NCI-H1105 (cell line): ENCODE measurements at regions not wholly inside any gene's neighbourhood (a gene's known extent, or its start where the extent isn't known, plus 50 kb on each side); places are given as distances from the start of the nearest gene placed in this dataset.
"Not testable (repeated sequence)": the region's sequence is repeated elsewhere in the genome, so short reads cannot be mapped to it uniquely, and the experiment has no call there.

Experiments
- DNase-seq: peaks from one replicate; lab custom pipeline; 2025; lab: John Stamatoyannopoulos, UW

- DNase-seq: not testable (repeated sequence)
Measured at GRCh38 chr4:131750006-131750405, 1399.1 kb upstream of the PCDH10 start.

- not testable (repeated sequence) for DNase-seq
Measured at GRCh38 chr4:131750469-131750868, 1398.6 kb upstream of the PCDH10 start.

- not testable (repeated sequence) for DNase-seq
Measured at GRCh38 chr4:131762234-131762633, 1386.9 kb upstream of the PCDH10 start.

- DNase-seq: no peak
Measured at GRCh38 chr4:131764730-131765129, 1384.4 kb upstream of the PCDH10 start.

GRCh38 chr4:131774382-131774781 lies 1374.7 kb upstream of the PCDH10 start:
- DNase-seq: not testable (repeated sequence)

- DNase-seq: not testable (repeated sequence)
Measured at GRCh38 chr4:131810565-131810964, 1338.5 kb upstream of the PCDH10 start.
